ENCODE measurements at regions not wholly inside any gene's neighbourhood (a gene's known extent, or its start where the extent isn't known, plus 50 kb on each side); places are given as distances from the start of the nearest gene placed in this dataset.

- no peak for DNase-seq (ENCODE audit: low spot score)
- intact Hi-C loops (cut with DNase I), result no loop called here
Observed at GRCh38 chr9:68643901-68644809, 60.9 kb upstream of the PIP5K1B start.

GRCh38 chr9:68644831-68645230 lies 60.2 kb upstream of the PIP5K1B start:
- no peak for DNase-seq (ENCODE audit: low spot score)
- intact Hi-C loops (cut with DNase I), result no loop called here

- intact Hi-C loops (cut with DNase I), result no loop called here
- DNase-seq (ENCODE audit: low spot score), result no peak
Observed at GRCh38 chr9:68648164-68648563, 56.9 kb upstream of the PIP5K1B start.

GRCh38 chr9:68648971-68649370 lies 56.1 kb upstream of the PIP5K1B start:
- intact Hi-C loops (cut with DNase I), result no loop called here
- no peak for DNase-seq (ENCODE audit: low spot score)

- no peak for DNase-seq (ENCODE audit: low spot score)
- intact Hi-C loops (cut with DNase I), result loop anchor here in 1 of 2 donors (5.0 kb wide), 1 partner anchor 1921 kb away; no protein-coding TSS in a partner anchor
Observed at GRCh38 chr9:68651280-68651893, 53.7 kb upstream of the PIP5K1B start.

- intact Hi-C loops (cut with DNase I), result loop anchor here in 1 of 2 donors (5.0 kb wide), 1 partner anchor 1919 kb away; no protein-coding TSS in a partner anchor
- DNase-seq (ENCODE audit: low spot score), result no peak
Observed at GRCh38 chr9:68653141-68653595, 51.9 kb upstream of the PIP5K1B start.

- DNase-seq (ENCODE audit: low spot score), result no peak
- intact Hi-C loops (cut with DNase I), result loop anchor here in 1 of 2 donors (5.0 kb wide), 1 partner anchor 1918 kb away; no protein-coding TSS in a partner anchor
Observed at GRCh38 chr9:68654075-68654474, 51.0 kb upstream of the PIP5K1B start.

Data from posterior vena cava (tissue), 2 donors.